ENCODE measurements at regions not wholly inside any gene's neighbourhood (a gene's known extent, or its start where the extent isn't known, plus 50 kb on each side); places are given as distances from the start of the nearest gene placed in this dataset.
"Not testable (repeated sequence)": the region's sequence is repeated elsewhere in the genome, so short reads cannot be mapped to it uniquely, and the experiment has no call there.

DNA sequence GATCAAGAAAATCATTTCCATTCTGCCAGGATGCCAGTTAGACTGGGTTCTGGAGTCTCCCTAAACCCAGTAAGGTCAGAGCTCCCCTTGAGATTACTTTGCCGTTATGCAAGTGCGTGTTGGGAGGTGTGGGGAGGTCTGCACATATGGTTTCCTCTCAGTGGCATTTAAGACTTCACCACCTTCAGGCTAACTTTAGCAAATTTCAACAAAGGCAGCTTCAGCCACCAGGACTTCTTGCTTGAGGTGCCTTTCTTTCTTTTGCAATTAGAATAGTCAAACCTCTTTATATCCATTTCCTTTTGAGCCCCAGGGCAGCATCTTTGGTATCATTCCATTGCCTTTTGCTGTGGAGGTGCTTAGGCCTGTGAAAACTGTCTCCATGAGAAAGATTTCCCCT lies 117.2 kb upstream of the CCND2 start:
- DNase-seq: no peak
- Histone ChIP-seq H3K36me3 (ENCODE audit: low read depth, missing control alignments) (no peaks in the 10 kb centered on the region), H3K27me3 (no peaks in the 10 kb centered on the region), H3K4me3 (no peak overlapping the region), H3K4me1 (no peaks in the 10 kb centered on the region), H3K27ac (no peak overlapping the region), H3K9me3 (no peaks in the 10 kb centered on the region)
- TF ChIP-seq CTCF (IDR thresholded peaks at IDR 0.05): no peak
- TF ChIP-seq POLR2A (IDR thresholded peaks at IDR 0.05): no peak
- intact Hi-C loops (cut with DNase I; ENCODE audit: low total_unique reads): no loop called here
- 93 to 96% methylated on average over 2 of the region's 2 CpGs for WGBS, 2 donors

DNA sequence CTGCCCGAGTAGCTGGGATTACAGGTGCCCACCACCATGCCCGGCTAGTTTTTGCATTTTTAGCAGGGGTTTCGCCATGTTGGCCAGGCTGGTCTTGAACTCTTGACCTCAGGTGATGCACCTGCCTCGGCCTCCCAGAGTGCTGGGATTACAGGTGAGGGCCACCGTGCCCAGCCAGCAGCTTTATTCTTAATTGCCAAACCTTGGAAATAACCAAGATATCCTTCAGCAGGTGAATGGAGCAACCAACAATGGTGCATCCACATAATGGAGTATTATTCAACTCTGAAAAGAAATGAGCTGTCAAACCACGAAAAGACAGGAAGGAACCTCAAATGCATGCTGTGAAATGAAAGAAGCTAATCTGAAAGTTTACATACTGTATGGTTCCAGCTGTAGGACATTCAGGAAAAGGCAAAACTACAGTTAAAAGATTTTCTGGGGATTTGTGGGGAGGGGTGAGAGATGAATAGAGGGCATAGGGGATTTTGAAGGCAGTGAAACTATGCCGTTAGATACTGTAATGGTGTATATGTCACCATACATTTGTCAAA lies 118.8 kb upstream of the CCND2 start:
- WGBS, 2 donors: 87 to 96% methylated on average over 5 to 7 of the region's 7 CpGs
- intact Hi-C loops (cut with DNase I; ENCODE audit: low total_unique reads): no loop called here
- Histone ChIP-seq H3K27ac (no peak overlapping the region), H3K36me3 (ENCODE audit: low read depth, missing control alignments) (no peaks in the 10 kb centered on the region), H3K4me1 (no peaks in the 10 kb centered on the region), H3K4me3 (no peak overlapping the region), H3K9me3 (no peaks in the 10 kb centered on the region), H3K27me3 (no peaks in the 10 kb centered on the region)
- no peak for DNase-seq
- TF ChIP-seq CTCF (IDR thresholded peaks at IDR 0.05) (no peak), POLR2A (IDR thresholded peaks at IDR 0.05) (no peak)

DNA sequence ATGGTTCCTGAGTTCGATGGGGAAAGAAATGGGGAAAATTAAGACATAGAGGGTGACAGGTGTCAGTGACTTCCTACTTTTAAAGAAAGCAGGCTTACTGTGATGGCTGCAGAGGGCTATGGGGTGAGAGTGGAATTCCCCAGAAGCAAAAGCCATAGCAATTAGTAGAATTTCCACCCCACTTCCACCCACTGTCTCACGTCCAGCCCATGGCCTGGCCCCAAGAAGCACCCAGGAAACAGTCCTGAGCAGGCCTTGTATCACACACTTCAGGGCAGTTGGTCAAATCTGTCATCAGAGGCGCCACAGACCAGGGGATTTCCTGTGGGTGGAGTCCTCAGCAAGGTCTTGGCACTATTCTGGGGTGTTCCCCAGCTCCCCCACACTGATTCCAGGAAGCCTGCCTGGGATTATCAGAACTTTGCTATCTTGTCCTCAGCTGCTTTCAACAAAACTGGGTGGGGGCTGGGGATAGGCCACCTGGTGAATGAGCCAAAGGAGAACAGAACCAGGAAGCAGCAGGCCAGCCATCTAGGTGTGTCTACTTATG lies 120.1 kb upstream of the CCND2 start:
- DNase-seq: no peak
- intact Hi-C loops (cut with DNase I; ENCODE audit: low total_unique reads): no loop called here
- Histone ChIP-seq H3K4me1 (no peaks in the 10 kb centered on the region), H3K4me3 (no peak overlapping the region), H3K27me3 (no peaks in the 10 kb centered on the region), H3K36me3 (ENCODE audit: low read depth, missing control alignments) (no peaks in the 10 kb centered on the region), H3K9me3 (no peaks in the 10 kb centered on the region), H3K27ac (no peak overlapping the region)
- TF ChIP-seq CTCF (IDR thresholded peaks at IDR 0.05) (no peak), POLR2A (IDR thresholded peaks at IDR 0.05) (no peak)
- WGBS, 2 donors: 72 to 84% methylated on average over 3 of the region's 3 CpGs

DNA sequence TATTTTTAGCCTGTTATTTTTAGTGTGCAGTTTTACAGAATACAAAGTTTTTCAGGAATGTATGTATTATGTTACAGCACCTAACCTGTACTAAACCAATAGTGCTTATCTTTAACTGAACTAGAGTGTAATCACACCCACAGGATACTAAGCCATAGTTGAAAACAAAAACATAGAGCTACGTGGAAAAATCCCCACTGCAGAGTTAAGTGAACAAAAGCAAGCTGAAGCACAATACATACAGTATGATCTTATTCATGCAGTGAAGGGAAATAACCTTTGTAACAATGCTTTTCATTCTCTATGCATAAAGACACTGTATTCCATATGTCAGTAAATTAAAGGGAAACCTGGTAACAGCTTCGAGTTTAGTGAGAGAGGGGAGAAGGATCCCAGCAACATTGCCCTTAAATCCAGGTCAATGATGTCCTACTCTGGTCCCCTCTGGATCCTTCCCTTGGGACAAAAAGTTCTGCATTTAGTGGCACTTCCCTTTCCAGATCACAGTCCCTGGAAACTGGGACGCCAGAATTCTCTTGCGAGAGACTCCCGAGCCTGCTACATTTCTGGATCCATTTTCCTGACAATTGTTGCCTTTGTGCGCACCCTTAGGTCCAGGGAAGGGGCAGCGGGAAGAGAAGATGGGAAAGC lies 121.3 kb upstream of the CCND2 start:
- no peaks in the 10 kb centered on the region for H3K36me3 ChIP-seq (ENCODE audit: low read depth, missing control alignments)
- intact Hi-C loops (cut with DNase I; ENCODE audit: low total_unique reads): no loop called here
- 81 to 88% methylated on average over 7 of the region's 7 CpGs for WGBS, 2 donors
- TF ChIP-seq POLR2A (IDR thresholded peaks at IDR 0.05): no peak
- H3K9me3 ChIP-seq: no peaks in the 10 kb centered on the region
- no peaks in the 10 kb centered on the region for H3K4me1 ChIP-seq
- DNase-seq: no peak
- H3K27ac ChIP-seq: no peak overlapping the region
- no peaks in the 10 kb centered on the region for H3K27me3 ChIP-seq
- no peak overlapping the region for H3K4me3 ChIP-seq

- no peak overlapping the region for H3K27ac ChIP-seq
- H3K27me3 ChIP-seq: no peaks in the 10 kb centered on the region
- no peaks in the 10 kb centered on the region for H3K36me3 ChIP-seq (ENCODE audit: low read depth, missing control alignments)
- no peak for DNase-seq
- no peak for TF ChIP-seq POLR2A (IDR thresholded peaks at IDR 0.05)
- no peak for TF ChIP-seq CTCF (IDR thresholded peaks at IDR 0.05)
- intact Hi-C loops (cut with DNase I; ENCODE audit: low total_unique reads): no loop called here
- WGBS, 2 donors: 81 to 90% methylated on average over 4 of the region's 4 CpGs
- H3K4me3 ChIP-seq: no peak overlapping the region
- no peaks in the 10 kb centered on the region for H3K4me1 ChIP-seq
- H3K9me3 ChIP-seq: no peaks in the 10 kb centered on the region
Measured at GRCh38 chr12:4151362-4152121, 122.0 kb upstream of the CCND2 start.

- H3K27me3 ChIP-seq; H3K4me3 ChIP-seq; intact Hi-C loops (cut with DNase I; ENCODE audit: low total_unique reads); DNase-seq; H3K9me3 ChIP-seq; H3K36me3 ChIP-seq (ENCODE audit: low read depth, missing control alignments); H3K27ac ChIP-seq; H3K4me1 ChIP-seq: not testable (repeated sequence)
- WGBS, 2 donors: 97% methylated on average over 11 of the region's 11 CpGs
Measured at GRCh38 chr12:4150355-4150754, 123.2 kb upstream of the CCND2 start.

Data from testis (tissue), 2 donors.